Activated CD8-positive, alpha-beta memory T cell treated with anti-CD3 and anti-CD28 coated beads, Interleukin-2, amount 50 U/mL, for 1 hour (primary cell): ENCODE measurements at regions not wholly inside any gene's neighbourhood (a gene's known extent, or its start where the extent isn't known, plus 50 kb on each side); places are given as distances from the start of the nearest gene placed in this dataset.

Source experiments
- DNase-seq: peaks from one replicate; pipeline ENCODE4 v3.0.0-alpha.2; 2020; ENCODE audit errors: extremely low read depth

DNA sequence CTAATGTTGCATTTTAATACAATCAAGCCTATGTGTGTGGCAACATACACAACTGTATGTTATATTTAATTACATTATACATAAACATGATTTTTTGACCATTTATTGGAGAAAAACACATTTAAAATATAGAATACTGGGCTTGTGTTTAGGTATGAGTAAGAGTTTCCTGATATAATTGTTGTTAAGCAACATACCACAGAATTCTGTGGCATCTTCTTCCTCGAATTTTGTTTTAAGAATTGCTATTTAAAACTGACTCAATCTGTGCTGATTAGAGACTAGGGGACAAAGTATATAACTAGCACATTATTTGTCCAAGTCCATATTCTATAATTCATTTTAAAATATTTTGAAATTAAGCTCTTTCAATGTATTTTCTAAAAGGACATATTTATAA is 376.8 kb upstream of the THBS1 start:
- no peak for DNase-seq

DNA sequence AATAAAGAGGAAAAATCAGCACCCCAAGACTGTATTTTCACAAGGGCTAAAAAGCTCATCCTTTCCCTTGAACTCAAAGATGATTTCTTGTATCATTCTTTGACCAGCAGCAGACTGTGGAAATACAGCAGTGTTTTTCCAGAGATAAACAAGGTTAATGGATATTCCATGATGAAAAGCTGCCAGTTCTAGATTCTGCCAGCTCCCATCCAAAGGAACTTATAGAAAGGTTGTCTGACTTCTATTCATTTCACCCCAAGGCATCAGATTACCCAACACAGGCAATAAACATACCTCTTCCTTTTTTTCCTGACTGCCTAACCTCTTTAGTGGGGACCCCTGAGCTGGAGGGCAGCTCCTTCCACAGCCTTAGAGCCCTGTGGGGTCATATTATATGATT is 375.8 kb upstream of the THBS1 start:
- no peak for DNase-seq

DNA sequence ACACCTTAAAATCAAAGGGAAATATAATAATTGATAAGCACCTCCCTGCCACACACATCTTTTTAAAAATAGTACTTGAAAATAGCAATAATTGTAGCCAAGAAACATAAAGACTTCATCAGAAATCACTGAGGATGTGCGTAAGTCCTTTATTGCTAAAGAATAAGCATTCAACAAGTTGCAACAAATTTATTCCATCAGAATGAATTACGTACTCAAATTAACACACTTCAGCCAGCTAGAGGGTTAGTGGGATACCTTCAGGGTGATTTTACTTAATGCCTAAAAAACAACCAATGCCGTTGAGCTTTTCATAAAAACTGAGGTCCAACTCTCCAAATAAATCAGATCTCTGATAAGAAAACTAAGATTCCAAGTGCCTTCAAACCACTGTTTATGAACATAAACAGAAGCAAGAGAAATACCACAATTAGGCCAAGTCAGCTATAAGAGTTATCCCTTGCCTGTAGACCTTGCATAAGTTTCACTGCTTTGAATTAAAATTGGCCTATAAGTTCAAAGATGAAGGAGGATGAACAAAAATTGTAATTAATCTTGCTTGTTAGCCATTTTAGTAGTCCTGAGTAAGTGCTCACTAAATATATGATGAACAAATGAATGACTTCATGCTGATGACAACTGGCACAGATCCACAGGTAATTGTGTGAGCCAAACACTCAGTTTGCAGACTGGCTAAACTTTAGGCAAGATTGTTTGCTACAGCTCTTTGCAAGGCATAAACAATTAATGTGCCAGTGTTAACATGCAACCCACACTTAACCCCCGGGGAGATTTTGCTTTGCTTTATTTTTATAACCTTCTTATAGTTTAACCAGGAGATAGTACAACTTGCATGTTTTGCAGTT is 375.1 kb upstream of the THBS1 start:
- no peak for DNase-seq

DNA sequence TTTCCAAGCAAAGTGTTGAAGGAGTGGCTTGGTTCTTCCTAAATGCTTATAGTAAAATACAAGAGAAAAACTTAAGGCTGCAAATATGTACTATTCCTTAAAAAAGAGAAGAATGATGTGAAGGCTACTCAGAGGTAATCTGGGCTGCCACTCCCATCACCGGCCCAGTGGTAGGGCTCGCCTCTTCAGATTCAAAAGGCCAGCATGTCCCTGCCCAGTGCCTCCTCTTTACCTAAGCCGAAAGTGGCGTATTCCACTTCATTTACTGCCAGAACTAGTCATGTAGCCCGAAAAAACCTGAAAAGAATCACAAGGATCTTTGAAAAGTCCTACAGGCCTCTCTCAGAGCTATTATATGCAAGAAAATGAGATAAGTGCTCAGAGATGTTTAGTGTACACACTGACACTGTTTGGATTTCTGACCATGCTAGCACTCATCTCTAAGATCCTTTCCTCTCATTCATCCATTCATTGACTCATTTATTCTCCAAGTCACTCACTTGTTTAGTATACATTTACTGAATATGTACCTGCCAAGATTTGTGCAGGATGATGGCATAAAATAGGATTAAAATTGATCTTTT is 373.3 kb upstream of the THBS1 start:
- DNase-seq = no peak

DNA sequence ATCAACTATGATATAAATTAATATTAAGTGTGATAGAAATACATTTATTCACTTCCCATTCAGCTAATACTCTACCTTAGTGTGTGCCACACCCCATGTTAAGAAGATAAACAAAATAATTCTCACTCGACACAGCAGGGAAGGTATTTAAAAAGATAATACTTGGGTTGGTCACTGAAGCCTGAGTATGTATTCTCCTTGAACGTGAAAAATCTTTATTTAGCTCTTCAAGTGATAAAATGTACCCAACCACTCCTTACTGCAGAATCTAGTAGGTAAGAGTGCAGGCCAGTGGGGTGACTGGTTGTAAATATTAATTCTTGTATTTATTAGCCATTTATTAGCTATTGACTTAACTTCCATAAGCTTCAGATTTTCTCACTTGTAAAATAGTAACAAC is 372.7 kb upstream of the THBS1 start:
- no peak for DNase-seq

DNA sequence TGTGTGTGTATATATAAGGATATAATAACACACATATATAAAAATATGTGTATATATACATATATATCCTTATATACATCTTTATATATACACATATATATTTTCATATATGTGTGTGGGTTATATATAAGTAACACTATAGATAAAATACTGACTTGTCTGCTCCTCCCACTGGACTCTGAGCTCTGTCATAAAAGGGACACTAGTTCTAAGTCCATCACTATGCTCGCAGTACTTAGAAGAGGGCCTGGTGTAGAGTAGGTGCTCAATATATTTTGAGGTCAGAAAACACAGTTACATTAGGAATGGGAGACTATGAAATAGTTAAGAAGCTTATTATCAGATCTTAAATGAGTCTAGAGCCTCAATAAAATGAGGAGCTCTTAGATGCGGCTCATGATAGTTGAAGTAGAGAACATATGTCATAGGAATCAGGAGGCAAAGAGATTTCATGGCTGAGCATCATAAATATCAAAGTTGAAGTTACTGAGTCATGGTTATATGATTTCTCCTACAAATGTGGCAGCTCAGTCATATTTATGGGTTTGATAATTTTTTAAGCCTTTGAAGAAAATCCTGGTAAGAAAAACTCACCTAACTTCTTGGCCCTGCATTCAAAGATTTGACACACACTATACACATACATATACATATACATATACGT is 371.2 kb upstream of the THBS1 start:
- DNase-seq = no peak

DNA sequence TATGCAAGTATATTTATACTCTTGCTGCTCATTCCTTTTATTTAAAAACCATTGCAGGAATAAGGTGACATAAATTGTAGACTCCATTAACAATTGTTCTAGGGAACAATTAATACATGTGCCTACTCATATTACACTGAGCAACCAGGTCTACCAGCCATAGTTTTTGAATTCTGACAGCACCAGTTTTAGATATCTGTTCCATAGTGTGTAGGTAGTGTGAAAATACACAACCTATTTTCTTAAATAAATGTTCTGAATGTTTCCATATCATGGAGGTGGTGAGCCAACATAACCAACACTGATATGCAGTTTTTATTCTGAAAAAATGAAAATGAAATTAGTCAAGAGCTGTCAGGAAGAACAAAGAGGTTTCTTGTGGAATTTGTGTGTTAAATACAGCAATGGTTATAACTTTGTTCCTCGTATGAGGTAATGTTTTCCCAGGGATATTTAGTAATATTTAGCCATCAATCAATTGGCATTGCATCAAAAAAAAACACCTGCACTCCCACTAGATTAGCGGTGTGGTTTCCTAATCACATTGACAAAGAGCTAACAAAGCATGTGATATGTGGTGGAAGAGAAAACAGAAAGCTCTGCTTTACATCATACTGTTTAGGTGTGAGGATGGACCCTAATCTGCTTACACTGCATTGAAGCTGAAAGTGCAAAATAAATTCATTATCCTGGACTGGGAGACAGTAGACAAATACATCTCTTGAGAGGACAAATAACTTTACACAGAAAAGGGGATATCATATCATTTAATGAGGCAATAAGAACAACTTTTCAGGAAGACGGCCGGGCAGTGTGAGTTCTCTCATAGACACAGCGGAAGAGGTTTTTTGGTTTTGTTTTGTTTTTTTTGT is 369.5 kb upstream of the THBS1 start:
- no peak for DNase-seq

DNA sequence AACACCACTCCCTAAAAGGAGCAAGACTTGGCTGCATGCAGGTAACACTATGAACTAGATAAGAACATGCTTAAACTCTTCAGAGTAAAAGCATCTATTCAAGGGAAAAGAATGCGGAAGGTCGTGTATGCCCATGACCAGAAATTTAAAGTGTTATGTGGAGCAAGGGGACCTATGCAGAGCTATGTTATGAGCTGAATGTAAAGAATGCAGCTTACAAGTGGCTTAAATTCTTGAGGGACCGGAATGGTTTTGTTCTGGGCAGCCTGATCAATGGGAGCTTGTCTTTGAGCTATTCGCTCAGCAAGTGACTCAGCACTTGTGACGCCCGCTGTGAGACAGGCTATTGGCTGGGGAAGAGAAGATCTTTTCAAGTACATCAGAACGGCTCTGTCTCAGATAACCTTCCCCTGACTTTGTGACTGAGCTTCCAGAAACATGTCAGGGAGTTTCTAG is 367.5 kb upstream of the THBS1 start:
- DNase-seq = no peak

DNA sequence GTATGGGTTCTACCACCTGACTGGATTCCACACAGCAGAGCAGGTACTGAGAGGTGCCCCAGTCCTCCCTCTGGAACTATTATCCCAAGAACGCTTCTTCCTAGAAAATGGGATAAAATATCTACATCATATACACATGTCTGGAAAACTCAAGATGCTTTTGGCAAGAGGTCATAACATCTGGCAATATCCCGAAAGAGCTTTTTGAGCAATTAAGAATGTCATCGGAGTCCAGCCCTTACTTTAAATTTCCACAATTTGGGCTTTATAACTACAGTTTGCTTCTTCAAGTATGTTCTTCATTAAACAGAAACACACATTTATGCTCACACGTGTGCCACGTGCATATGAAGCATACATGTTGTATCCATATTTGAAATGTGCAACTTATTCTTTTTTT is 365.9 kb upstream of the THBS1 start:
- DNase-seq = no peak

DNA sequence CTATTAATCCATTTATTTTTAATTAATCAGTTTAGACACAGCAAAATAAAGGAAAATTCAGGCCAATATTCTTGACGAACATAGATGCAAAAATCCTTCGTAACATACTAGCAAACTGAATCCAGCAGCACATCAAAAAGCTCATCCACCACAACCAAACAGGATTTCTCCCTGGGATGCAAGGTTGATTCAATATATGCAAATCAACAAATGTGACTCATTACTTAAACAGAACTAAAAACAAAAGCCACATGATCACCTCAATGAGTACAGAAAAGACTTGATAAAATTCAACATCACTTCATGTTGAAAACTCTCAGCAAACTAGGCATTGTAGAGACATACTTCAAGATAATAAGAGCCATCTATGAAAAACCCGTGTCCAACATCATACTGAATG is 364.1 kb upstream of the THBS1 start:
- DNase-seq = no peak

DNA sequence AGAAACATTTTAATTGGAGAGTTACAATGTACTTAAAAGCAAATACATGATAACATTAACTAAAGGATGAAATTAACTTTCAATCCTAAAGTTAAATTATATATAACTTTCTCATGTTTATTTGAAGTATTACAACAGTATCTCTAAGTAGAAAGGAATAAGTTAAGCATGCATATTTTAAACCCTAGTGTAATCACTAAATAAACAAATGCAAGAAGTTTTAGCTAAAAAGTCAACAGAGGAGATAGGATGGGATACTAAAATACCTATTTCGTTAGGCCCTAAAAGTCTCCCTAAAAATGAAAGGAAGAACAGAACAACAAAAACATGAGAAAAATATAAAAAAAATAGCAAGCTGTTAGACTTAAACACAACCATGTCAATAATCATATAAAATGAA is 361.3 kb upstream of the THBS1 start:
- DNase-seq = no peak

DNA sequence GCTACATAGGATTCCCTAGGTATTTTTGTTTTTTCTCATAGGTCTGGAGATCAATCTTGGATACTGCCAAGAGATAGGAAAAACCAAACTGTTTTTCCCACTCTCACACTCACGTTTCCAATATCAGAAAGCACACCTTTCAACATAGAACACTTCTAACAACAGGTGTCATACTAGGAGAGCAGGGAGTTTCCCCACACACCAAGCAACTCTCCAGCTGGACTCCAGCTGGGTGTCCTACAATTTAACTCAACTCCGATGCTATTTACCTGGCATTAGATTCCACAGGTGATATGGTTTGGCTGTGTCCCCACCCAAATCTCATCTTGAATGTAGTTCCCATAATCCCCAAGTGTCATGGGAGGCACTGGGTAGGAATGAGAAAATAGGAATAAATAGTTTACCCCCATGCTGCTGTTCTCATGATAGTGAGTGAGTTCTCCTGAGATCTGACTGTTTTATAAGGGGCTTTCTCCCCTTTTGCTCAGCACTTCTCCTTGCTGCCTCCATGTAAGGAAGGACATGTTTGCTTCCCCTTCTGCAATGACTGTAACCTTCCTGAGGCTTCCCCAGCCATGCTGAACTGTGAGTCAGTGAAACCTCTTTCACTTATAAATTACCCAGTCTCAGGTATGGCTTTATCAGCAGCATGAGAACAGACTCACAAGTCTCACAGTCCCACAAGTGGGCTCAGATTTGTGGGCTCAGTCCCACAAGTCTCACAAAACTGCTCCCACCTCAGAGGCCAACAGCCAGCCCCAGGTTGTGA is 354.5 kb upstream of the THBS1 start:
- no peak for DNase-seq

DNA sequence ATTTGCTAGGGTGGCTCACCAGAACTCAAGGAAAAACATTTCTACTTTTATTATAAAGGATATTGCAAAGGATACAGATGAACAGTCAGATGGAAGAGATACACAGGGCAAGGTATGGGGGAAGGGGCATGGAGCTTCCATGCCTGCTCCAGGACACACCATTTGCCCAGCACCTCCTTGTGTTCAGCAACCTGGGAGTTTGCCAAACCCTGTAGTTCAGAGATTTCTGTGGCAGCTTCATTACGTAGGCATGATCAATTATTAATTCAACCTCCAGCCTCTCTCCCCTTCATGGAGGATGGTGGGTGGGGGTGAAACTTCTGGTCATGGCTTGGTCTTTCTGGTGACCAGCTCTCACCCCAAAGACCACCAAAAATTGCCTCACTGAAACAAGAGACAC is 353.9 kb upstream of the THBS1 start:
- no peak for DNase-seq

DNA sequence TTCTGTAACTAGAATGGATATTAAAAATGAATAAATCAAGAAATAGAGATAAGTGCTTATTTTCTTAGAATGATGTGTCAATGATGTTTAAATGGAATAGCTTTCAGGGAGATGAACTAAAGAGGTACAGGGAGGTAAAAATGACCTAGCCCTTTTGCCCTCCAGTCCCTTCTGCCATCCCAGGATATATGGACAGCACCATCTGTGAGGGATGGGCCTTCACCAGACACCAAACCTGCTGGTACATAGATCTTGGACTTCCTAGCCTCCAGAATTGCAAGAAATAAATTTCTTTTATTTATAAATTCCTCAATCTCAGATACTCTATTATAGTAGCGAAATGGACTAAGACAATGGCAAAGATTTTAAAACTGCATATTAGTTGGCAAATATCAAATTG is 352.0 kb upstream of the THBS1 start:
- DNase-seq = no peak

DNA sequence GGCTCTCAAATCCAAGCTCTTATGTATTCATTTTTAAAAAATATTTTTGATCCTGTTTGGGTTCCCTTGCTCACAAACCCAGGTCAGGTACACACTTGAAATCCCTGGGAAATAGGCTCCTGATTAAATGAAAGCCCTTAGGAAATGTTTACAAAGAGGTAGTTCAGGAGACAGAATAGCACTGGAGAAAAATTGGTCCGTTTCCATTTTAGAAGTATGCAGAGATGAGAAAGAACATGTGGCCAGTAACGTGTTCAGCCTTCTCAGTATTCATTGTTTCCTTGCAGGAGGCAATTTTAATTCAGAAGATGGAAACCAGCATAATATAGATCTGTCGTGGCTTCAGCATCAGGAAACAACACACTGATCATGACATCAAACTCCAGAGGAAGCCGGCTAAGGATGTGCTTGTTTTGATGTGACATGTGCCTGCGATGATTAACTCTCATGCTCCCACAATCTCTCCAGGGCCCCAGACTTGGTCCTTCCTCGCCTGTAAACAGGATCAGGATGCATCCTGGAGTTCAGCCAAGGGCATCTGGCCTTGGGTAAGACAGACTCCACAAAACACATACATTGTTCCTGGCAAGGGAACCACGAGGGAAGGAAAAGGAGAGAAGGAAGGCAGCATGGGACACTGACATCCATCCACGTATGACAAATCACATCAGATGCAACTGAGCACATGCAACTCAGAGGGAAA is 350.5 kb upstream of the THBS1 start:
- no peak for DNase-seq

DNA sequence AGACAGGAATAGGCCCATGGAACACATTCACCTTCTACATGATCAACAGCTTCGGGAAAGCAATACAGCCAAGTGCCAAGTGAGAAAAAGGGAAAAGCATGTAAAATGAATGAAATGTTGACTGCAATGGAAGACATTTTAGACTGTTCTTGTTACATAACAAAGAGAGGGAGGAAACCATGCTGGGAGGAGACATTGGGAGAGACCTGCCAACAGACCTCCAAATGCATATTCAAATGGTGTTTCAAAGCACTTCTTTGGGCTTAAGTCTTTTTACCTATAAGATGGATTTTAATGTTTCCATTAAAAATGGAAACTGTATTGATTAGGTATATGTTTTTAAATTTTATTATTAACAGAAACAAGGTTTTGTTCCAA is 350.0 kb upstream of the THBS1 start:
- DNase-seq = no peak

DNA sequence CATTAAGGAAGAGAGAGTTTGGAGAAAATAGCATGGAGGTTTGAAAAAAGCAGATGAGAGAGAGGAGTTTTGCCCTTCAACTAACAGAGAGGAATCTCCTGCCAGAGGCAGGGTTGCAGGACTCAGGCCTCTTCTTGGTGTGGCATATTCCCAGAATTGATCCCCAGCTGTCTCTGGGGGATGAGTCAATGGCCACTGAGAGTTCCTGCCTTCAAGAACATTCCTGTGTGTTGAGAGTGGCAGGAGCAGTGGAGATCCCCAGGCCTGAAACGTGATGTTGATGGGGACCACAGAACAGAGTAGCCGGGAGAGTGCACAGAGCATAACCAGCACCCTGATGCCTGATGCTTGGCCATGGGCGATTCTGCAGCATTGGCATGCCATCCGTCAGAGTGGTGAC is 348.4 kb upstream of the THBS1 start:
- DNase-seq = no peak

DNA sequence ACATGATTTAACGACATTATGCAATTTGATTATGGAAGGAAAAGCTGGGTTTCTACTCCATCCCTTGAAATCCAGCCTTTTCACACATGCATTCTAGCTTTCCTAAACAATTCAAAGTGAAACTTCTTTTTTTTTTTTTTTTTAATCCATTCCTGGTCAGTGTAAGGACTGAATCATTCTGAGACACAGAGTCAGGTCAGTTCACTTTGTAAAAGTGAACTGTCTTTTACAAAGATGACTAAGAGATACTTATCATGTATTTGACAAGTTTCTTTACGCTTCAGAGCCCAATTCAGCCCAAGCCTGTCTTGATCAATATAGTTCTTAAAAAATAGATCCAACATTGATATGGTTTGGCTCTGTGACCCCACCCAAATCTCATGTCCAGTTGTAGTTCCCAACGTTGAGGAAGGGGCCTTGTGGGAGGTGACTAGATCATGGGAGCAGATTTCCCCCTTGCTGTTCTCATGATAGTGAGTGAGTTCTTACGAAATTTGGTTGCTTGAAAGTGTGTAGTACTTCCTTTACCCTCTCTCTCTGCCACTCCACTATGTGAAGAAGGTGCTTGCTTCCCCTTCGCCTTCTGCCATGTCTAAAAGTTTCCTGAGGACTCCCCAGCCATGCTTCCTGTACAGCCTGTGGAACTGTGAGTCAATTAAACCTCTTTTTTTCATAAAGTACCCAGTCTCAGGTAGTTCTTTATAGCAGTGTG is 345.6 kb upstream of the THBS1 start:
- no peak for DNase-seq

DNA sequence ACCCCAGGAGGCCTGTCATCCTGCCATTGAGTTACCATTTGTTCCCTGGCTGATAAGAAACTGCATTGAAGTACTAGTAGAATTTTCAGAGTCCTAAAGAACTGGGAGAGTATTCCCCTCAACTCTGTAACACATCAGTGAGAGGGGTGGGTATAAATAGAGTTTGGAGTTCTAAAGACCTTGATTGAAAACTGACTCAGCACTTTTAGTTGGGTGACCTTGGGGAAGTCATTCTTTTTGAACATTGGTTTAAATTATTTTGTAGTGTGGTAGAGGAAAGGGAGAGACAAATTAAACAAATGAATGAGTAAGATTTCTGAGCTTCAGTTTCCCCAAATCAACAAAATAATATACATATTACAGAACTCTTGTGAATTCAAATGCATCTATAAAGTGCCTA is 344.5 kb upstream of the THBS1 start:
- no peak for DNase-seq

DNA sequence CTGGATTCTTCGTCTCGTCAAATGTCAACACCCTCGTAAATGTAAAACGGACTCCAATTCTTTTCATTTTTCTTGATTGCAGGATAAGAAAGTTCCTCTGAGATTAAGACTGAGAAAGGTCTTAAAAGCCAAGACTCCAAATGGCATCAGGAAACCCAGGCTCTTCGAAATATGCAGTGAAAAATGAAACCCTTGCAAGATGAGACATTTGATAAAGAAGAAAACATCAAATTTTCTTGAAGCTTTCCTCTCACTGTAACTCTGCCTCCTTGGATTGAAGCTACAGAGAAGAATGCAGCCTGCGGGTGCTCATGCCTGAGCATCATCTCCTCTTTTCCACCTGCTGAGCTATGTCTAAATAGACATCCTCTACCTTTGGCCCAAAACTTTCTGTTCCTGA is 342.4 kb upstream of the THBS1 start:
- no peak for DNase-seq
